HG03460 (cell line): ENCODE measurements at regions not wholly inside any gene's neighbourhood (a gene's known extent, or its start where the extent isn't known, plus 50 kb on each side); places are given as distances from the start of the nearest gene placed in this dataset.

Source experiments
- ATAC-seq: cut with Tn5 transposase; IDR thresholded peaks from one replicate; pipeline ENCODE4 v1.9.1; 2021; ENCODE audit not compliant: unreplicated experiment

GRCh38 chr6:81694855-81695254, 57.6 kb downstream of the TENT5A start:
- ATAC-seq = no peak

- no peak for ATAC-seq
Measured at GRCh38 chr6:81694207-81694606, 58.3 kb downstream of the TENT5A start.

GRCh38 chr6:81693266-81693665, 59.2 kb downstream of the TENT5A start:
- no peak for ATAC-seq

GRCh38 chr6:81690073-81690472, 62.4 kb downstream of the TENT5A start:
- no peak for ATAC-seq

GRCh38 chr6:81689580-81689979, 62.9 kb downstream of the TENT5A start:
- no peak for ATAC-seq

- no peak for ATAC-seq
Measured at GRCh38 chr6:81683912-81684311, 68.6 kb downstream of the TENT5A start.

- ATAC-seq = no peak
Measured at GRCh38 chr6:81682858-81683620, 69.4 kb downstream of the TENT5A start.

GRCh38 chr6:81682235-81682795, 70.2 kb downstream of the TENT5A start:
- ATAC-seq = no peak

- no peak for ATAC-seq
Measured at GRCh38 chr6:81669445-81669844, 83.0 kb downstream of the TENT5A start.

GRCh38 chr6:81668615-81669047, 83.8 kb downstream of the TENT5A start:
- ATAC-seq = no peak

GRCh38 chr6:81666481-81666880, 86.0 kb downstream of the TENT5A start:
- no peak for ATAC-seq

- no peak for ATAC-seq
Measured at GRCh38 chr6:81656231-81656630, 96.2 kb downstream of the TENT5A start.

GRCh38 chr6:81655696-81656095, 96.8 kb downstream of the TENT5A start:
- no peak for ATAC-seq

- ATAC-seq = no peak
Measured at GRCh38 chr6:81648502-81648901, 104.0 kb downstream of the TENT5A start.

- no peak for ATAC-seq
Measured at GRCh38 chr6:81643156-81643555, 109.3 kb downstream of the TENT5A start.

GRCh38 chr6:81640891-81641290, 111.6 kb downstream of the TENT5A start:
- no peak for ATAC-seq

GRCh38 chr6:81640126-81640525, 112.4 kb downstream of the TENT5A start:
- no peak for ATAC-seq

- no peak for ATAC-seq
Measured at GRCh38 chr6:81638366-81638765, 114.1 kb downstream of the TENT5A start.

GRCh38 chr6:81636930-81637568, 115.4 kb downstream of the TENT5A start:
- ATAC-seq = no peak

- no peak for ATAC-seq
Measured at GRCh38 chr6:81634155-81634880, 118.2 kb downstream of the TENT5A start.

- no peak for ATAC-seq
Measured at GRCh38 chr6:81633391-81633790, 119.1 kb downstream of the TENT5A start.

GRCh38 chr6:81630719-81631118, 121.8 kb downstream of the TENT5A start:
- no peak for ATAC-seq
